ENCODE measurements at regions not wholly inside any gene's neighbourhood (a gene's known extent, or its start where the extent isn't known, plus 50 kb on each side); places are given as distances from the start of the nearest gene placed in this dataset.

DNA sequence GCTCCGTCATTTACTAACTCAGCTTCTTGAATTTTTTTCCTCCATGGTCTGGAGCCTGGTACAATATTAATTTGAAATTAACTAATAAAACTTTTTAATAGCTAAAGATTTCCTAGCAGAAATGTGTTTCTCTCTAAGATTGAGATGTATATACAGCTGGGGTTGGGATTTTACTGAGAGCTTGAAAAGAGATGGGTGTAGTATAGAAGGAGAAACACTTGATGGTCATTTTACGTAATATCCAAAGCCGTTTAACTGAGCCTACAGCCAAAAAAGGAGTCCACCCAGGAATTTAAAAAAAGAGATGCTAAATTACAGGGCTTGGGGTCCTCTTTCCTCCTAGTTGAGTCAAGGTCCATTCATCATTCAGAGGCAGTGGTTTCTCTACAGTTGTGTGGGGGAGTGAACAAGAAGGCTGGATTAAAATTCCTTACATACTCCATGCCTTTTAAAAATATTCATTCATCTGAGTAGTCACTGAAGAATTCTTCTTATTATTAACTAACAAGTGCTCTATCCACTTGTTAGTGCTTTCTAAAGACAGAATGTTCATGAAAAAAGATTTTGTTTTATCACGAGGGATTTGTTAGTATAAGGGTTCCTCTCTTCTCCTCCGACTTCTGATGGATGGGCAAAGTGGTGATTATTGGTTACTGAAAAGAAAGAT is 255.3 kb upstream of the IL12A start:
- in situ Hi-C loops (cut with MboI), result no loop called here
- ChIA-PET CTCF (ENCODE audit: low intra/inter-chr PET ratio) (no interaction called here), POLR2A (no interaction called here)
- Histone ChIP-seq H3K9me1 (ENCODE audit: control insufficient read depth, insufficient read depth, low read length) (no peaks in the 10 kb centered on the region), H3K4me1 (replicated peaks in 1 of 2; ENCODE audit: control insufficient read depth in 2 of 2, insufficient read depth in 2 of 2, low read length in 2 of 2) (no peaks in the 10 kb centered on the region), H2AFZ (ENCODE audit: low read depth, low read length) (no peak overlapping the region), H3K9ac (ENCODE audit: insufficient read depth in 1 of 2, low read depth in 2 of 2, low read length in 2 of 2) (no peak overlapping the region), H4K20me1 (replicated peaks; ENCODE audit: control insufficient read depth, insufficient read depth, low read length) (no peaks in the 10 kb centered on the region), H3K79me2 (ENCODE audit: control insufficient read depth, insufficient read depth, low read length) (no peaks in the 10 kb centered on the region), H3K27me3 (ENCODE audit: control insufficient read depth in 2 of 2, insufficient read depth in 2 of 2, low read length in 2 of 2) (no peaks in the 10 kb centered on the region), H3K27ac (ENCODE audit: extremely low read depth, low read depth, low read length) (no peak overlapping the region), H3K9me3 (replicated peaks; ENCODE audit: control insufficient read depth, insufficient read depth, low read depth, low read length) (no peaks in the 10 kb centered on the region; the same call in 1 of the 2 replicates), H3K36me3 (ENCODE audit: control insufficient read depth, insufficient read depth, low read length) (no peaks in the 10 kb centered on the region), H3K4me3 (no peak overlapping the region), H3K4me2 (ENCODE audit: insufficient read depth, low read length) (no peak overlapping the region)
- 0% methylated on average over 5 of the region's 5 CpGs for WGBS (ENCODE audit: insufficient coverage, low coverage, missing lambda C conversion rate)
- intact Hi-C loops (cut with micrococcal nuclease), result no loop called here
- DNase-seq (ENCODE audit: extremely low read depth in 1 of 4, low spot score in 3 of 4) (no peak), ATAC-seq (no peak), FAIRE-seq (no peak)
- BruUV-seq (replicated peaks), result no TSS peak
- no peak for TF ChIP-seq RBM34 (IDR thresholded peaks at IDR 0.05; ENCODE audit: borderline replicate concordance, insufficient read depth, low read length)
- no peak for TF ChIP-seq NFE2L1 (tag; IDR thresholded peaks at IDR 0.05; ENCODE audit: borderline replicate concordance, low read depth)
- no peak for TF ChIP-seq HIVEP1 (CRISPR knock-in tag; IDR thresholded peaks at IDR 0.05)
- no peak for TF ChIP-seq ZNF197 (CRISPR knock-in tag; IDR thresholded peaks at IDR 0.05; ENCODE audit: low read depth)
- TF ChIP-seq GTF2E2 (tag; IDR thresholded peaks at IDR 0.05), result no peak
- TF ChIP-seq KLF10 (CRISPR knock-in tag; IDR thresholded peaks at IDR 0.05), result no peak
- no peak for TF ChIP-seq GTF2F1 (IDR thresholded peaks at IDR 0.05; ENCODE audit: low read depth, low read length)
- TF ChIP-seq, protein P1, sequence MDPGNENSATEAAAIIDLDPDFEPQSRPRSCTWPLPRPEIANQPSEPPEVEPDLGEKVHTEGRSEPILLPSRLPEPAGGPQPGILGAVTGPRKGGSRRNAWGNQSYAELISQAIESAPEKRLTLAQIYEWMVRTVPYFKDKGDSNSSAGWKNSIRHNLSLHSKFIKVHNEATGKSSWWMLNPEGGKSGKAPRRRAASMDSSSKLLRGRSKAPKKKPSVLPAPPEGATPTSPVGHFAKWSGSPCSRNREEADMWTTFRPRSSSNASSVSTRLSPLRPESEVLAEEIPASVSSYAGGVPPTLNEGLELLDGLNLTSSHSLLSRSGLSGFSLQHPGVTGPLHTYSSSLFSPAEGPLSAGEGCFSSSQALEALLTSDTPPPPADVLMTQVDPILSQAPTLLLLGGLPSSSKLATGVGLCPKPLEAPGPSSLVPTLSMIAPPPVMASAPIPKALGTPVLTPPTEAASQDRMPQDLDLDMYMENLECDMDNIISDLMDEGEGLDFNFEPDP (CRISPR knock-in tag; IDR thresholded peaks at IDR 0.05), result no peak
- TF ChIP-seq, protein P2, sequence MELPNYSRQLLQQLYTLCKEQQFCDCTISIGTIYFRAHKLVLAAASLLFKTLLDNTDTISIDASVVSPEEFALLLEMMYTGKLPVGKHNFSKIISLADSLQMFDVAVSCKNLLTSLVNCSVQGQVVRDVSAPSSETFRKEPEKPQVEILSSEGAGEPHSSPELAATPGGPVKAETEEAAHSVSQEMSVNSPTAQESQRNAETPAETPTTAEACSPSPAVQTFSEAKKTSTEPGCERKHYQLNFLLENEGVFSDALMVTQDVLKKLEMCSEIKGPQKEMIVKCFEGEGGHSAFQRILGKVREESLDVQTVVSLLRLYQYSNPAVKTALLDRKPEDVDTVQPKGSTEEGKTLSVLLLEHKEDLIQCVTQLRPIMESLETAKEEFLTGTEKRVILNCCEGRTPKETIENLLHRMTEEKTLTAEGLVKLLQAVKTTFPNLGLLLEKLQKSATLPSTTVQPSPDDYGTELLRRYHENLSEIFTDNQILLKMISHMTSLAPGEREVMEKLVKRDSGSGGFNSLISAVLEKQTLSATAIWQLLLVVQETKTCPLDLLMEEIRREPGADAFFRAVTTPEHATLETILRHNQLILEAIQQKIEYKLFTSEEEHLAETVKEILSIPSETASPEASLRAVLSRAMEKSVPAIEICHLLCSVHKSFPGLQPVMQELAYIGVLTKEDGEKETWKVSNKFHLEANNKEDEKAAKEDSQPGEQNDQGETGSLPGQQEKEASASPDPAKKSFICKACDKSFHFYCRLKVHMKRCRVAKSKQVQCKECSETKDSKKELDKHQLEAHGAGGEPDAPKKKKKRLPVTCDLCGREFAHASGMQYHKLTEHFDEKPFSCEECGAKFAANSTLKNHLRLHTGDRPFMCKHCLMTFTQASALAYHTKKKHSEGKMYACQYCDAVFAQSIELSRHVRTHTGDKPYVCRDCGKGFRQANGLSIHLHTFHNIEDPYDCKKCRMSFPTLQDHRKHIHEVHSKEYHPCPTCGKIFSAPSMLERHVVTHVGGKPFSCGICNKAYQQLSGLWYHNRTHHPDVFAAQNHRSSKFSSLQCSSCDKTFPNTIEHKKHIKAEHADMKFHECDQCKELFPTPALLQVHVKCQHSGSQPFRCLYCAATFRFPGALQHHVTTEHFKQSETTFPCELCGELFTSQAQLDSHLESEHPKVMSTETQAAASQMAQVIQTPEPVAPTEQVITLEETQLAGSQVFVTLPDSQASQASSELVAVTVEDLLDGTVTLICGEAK (IDR thresholded peaks at IDR 0.05), result no peak
- TF ChIP-seq, protein P2 (CRISPR knock-in tag; IDR thresholded peaks at IDR 0.05), result no peak
- no peak for TF ChIP-seq POU5F1 (IDR thresholded peaks at IDR 0.05; ENCODE audit: borderline replicate concordance, low read depth, low read length, partially characterized antibody)
- no peak for TF ChIP-seq ZNF408 (CRISPR knock-in tag; IDR thresholded peaks at IDR 0.05; ENCODE audit: low read depth)
- no peak for TF ChIP-seq ZNF184 (CRISPR knock-in tag; IDR thresholded peaks at IDR 0.05)
